NT2/D1 (cell line): ENCODE measurements at regions not wholly inside any gene's neighbourhood (a gene's known extent, or its start where the extent isn't known, plus 50 kb on each side); places are given as distances from the start of the nearest gene placed in this dataset.

Experiments
- SUZ12 ChIP-seq: IDR thresholded peaks from 2 replicates; pipeline ENCODE4 v1.6.1; 2011; ENCODE audit not compliant: insufficient read length, insufficient read depth; ENCODE audit errors: extremely low read depth
- ZNF274 ChIP-seq: IDR thresholded peaks from 2 replicates; pipeline ENCODE4 v1.6.1; 2011; ENCODE audit warnings: mild to moderate bottlenecking, low read depth, low read length

GRCh38 chr10:129157185-129157584, 309.9 kb upstream of the MGMT start:
- TF ChIP-seq SUZ12 = no peak
- no peak for TF ChIP-seq ZNF274
